NB4 (cell line): ENCODE measurements at regions not wholly inside any gene's neighbourhood (a gene's known extent, or its start where the extent isn't known, plus 50 kb on each side); places are given as distances from the start of the nearest gene placed in this dataset.

Experiments
- MYC ChIP-seq: IDR thresholded peaks from 2 replicates; pipeline ENCODE4 v1.6.1; 2011; ENCODE audit warnings: low read depth, low read length
- POLR2A ChIP-seq: IDR thresholded peaks from 2 replicates; pipeline ENCODE4 v1.6.1; 2011; ENCODE audit warnings: mild to moderate bottlenecking; ENCODE audit not compliant: insufficient read length; ENCODE audit errors: extremely low read depth
- TF ChIP-seq, protein P1 (sequence below): IDR thresholded peaks from one replicate; pipeline ENCODE4 v1.5.1; 2012; ENCODE audit warnings: low read depth, low read length
- TF ChIP-seq, protein P2 (sequence below): IDR thresholded peaks from 2 replicates; pipeline ENCODE4 v1.6.1; 2011; ENCODE audit warnings: low read depth, low read length

DNA sequence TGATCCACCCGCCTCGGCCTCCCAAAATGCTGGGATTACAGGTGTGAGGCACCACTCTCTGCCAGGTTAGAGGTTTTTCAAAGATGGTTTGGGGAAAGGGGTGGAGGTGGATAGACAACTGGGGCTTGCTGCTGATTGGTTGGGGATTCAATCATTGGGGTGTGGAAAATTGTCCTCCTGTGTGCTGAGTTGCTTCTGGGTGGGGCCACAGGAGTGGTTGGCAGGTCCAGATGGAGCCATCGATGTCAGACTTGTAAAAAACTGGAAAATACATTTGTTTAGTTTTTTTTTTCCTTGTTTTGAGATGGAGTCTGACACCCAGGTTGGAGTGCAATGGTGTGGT lies 61.9 kb upstream of the CLINT1 start:
- TF ChIP-seq, protein P1, sequence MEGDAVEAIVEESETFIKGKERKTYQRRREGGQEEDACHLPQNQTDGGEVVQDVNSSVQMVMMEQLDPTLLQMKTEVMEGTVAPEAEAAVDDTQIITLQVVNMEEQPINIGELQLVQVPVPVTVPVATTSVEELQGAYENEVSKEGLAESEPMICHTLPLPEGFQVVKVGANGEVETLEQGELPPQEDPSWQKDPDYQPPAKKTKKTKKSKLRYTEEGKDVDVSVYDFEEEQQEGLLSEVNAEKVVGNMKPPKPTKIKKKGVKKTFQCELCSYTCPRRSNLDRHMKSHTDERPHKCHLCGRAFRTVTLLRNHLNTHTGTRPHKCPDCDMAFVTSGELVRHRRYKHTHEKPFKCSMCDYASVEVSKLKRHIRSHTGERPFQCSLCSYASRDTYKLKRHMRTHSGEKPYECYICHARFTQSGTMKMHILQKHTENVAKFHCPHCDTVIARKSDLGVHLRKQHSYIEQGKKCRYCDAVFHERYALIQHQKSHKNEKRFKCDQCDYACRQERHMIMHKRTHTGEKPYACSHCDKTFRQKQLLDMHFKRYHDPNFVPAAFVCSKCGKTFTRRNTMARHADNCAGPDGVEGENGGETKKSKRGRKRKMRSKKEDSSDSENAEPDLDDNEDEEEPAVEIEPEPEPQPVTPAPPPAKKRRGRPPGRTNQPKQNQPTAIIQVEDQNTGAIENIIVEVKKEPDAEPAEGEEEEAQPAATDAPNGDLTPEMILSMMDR, result no peak
- no peak for TF ChIP-seq POLR2A
- TF ChIP-seq, protein P2, sequence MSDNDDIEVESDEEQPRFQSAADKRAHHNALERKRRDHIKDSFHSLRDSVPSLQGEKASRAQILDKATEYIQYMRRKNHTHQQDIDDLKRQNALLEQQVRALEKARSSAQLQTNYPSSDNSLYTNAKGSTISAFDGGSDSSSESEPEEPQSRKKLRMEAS, result no peak
- no peak for TF ChIP-seq MYC
